ENCODE measurements at regions not wholly inside any gene's neighbourhood (a gene's known extent, or its start where the extent isn't known, plus 50 kb on each side); places are given as distances from the start of the nearest gene placed in this dataset.

DNA sequence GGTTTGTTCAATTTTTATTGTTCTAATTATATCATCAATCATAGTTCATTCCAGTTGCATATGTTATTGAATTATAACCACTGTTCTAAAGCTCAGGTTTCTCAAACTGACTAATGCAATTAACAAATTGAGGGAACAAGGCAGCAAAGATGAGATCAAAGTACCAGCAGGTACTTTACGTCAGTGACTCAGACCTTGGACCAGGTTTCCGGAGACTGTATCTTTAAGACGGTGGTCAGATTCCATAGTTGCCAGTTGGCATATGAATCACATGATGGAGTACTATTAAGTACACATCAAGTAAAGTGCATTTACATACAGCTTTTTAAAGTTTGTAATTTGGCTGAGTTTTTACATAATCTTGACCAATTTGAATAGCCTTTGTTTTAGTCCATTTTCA is 583.6 kb upstream of the ROBO2 start:
- Histone ChIP-seq H3K79me2 (ENCODE audit: control insufficient read depth, insufficient read depth, low read length, unreplicated experiment) (no peaks in the 10 kb centered on the region), H3K27me3 (ENCODE audit: insufficient read depth, low read length) (no peaks in the 10 kb centered on the region), H3K27ac (ENCODE audit: low read depth, low read length) (no peak overlapping the region), H3K4me1 (ENCODE audit: control insufficient read depth, insufficient read depth, low read length, unreplicated experiment) (no peaks in the 10 kb centered on the region), H2AFZ (ENCODE audit: low read length, unreplicated experiment) (no peak overlapping the region), H3K4me3 (ENCODE audit: low read depth, low read length) (no peak overlapping the region), H3K36me3 (ENCODE audit: insufficient read depth, low read length) (no peaks in the 10 kb centered on the region)

DNA sequence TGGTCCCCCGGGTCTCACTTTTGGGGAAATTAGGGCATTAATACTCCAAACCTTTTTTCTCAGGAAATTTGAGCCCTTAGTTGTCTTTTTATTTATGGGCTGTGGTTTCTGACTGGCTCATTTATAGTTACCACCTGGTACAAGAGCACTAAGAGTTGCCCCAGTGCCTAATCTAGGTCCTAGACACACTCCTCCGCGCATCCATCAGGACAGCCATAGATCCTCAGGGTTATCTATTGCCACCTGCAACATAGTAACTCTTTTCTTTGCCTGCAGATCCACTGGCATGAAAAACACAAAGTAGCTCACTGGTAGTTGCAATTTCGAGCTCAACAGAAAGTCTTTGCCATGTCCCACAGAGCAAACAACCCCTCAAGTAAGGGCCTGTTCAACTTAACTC is 576.4 kb upstream of the ROBO2 start:
- H3K36me3 ChIP-seq (ENCODE audit: insufficient read depth, low read length): no peaks in the 10 kb centered on the region
- H3K79me2 ChIP-seq (ENCODE audit: control insufficient read depth, insufficient read depth, low read length, unreplicated experiment): no peaks in the 10 kb centered on the region
- H3K4me1 ChIP-seq (ENCODE audit: control insufficient read depth, insufficient read depth, low read length, unreplicated experiment): peaks cover 4% of the 10 kb centered on the region
- no peak overlapping the region for H2AFZ ChIP-seq (ENCODE audit: low read length, unreplicated experiment)
- H3K27me3 ChIP-seq (ENCODE audit: insufficient read depth, low read length): no peaks in the 10 kb centered on the region
- no peak overlapping the region for H3K27ac ChIP-seq (ENCODE audit: low read depth, low read length)
- H3K4me3 ChIP-seq (ENCODE audit: low read depth, low read length): no peak overlapping the region

- H3K4me3 ChIP-seq (ENCODE audit: low read depth, low read length): peak overlapping the region; percentile 8; the same call in 1 of the 2 replicates
- peaks cover 17% of the 10 kb centered on the region for H3K4me1 ChIP-seq (ENCODE audit: control insufficient read depth, insufficient read depth, low read length, unreplicated experiment)
- no peaks in the 10 kb centered on the region for H3K27me3 ChIP-seq (ENCODE audit: insufficient read depth, low read length)
- H2AFZ ChIP-seq (ENCODE audit: low read length, unreplicated experiment): peak overlapping the region; percentile 60
- no peaks in the 10 kb centered on the region for H3K79me2 ChIP-seq (ENCODE audit: control insufficient read depth, insufficient read depth, low read length, unreplicated experiment)
- no peaks in the 10 kb centered on the region for H3K36me3 ChIP-seq (ENCODE audit: insufficient read depth, low read length)
- peak overlapping the region; percentile 39 for H3K27ac ChIP-seq (ENCODE audit: low read depth, low read length)
Measured at GRCh38 chr3:76470285-76470684, 569.6 kb upstream of the ROBO2 start.

- no peaks in the 10 kb centered on the region for H3K27me3 ChIP-seq (ENCODE audit: insufficient read depth, low read length)
- H2AFZ ChIP-seq (ENCODE audit: low read length, unreplicated experiment): no peak overlapping the region
Measured at GRCh38 chr3:76474632-76475031, 565.3 kb upstream of the ROBO2 start.

GRCh38 chr3:76479161-76479650 is 560.7 kb upstream of the ROBO2 start:
- Histone ChIP-seq H3K4me3 (ENCODE audit: low read depth, low read length) (no peak overlapping the region), H2AFZ (ENCODE audit: low read length, unreplicated experiment) (no peak overlapping the region), H3K4me1 (ENCODE audit: control insufficient read depth, insufficient read depth, low read length, unreplicated experiment) (no peaks in the 10 kb centered on the region), H3K27ac (ENCODE audit: low read depth, low read length) (no peak overlapping the region), H3K27me3 (ENCODE audit: insufficient read depth, low read length) (no peaks in the 10 kb centered on the region), H3K36me3 (ENCODE audit: insufficient read depth, low read length) (no peaks in the 10 kb centered on the region), H3K79me2 (ENCODE audit: control insufficient read depth, insufficient read depth, low read length, unreplicated experiment) (no peaks in the 10 kb centered on the region)

More at GRCh38 chr3:76474632-76475031, 565.3 kb upstream of the ROBO2 start:
- H3K27ac ChIP-seq (ENCODE audit: low read depth, low read length): no peak overlapping the region
- no peak overlapping the region for H3K4me3 ChIP-seq (ENCODE audit: low read depth, low read length)
- peaks cover 14% of the 10 kb centered on the region for H3K4me1 ChIP-seq (ENCODE audit: control insufficient read depth, insufficient read depth, low read length, unreplicated experiment)
- no peaks in the 10 kb centered on the region for H3K36me3 ChIP-seq (ENCODE audit: insufficient read depth, low read length)
- no peaks in the 10 kb centered on the region for H3K79me2 ChIP-seq (ENCODE audit: control insufficient read depth, insufficient read depth, low read length, unreplicated experiment)

GRCh38 chr3:76482510-76482909 is 557.4 kb upstream of the ROBO2 start:
- H2AFZ ChIP-seq (ENCODE audit: low read length, unreplicated experiment): no peak overlapping the region
- no peak overlapping the region for H3K4me3 ChIP-seq (ENCODE audit: low read depth, low read length)
- no peaks in the 10 kb centered on the region for H3K27me3 ChIP-seq (ENCODE audit: insufficient read depth, low read length)

GRCh38 chr3:76487446-76487845 is 552.5 kb upstream of the ROBO2 start:
- no peaks in the 10 kb centered on the region for H3K79me2 ChIP-seq (ENCODE audit: control insufficient read depth, insufficient read depth, low read length, unreplicated experiment)
- H3K27me3 ChIP-seq (ENCODE audit: insufficient read depth, low read length): no peaks in the 10 kb centered on the region
- H2AFZ ChIP-seq (ENCODE audit: low read length, unreplicated experiment): no peak overlapping the region
- H3K36me3 ChIP-seq (ENCODE audit: insufficient read depth, low read length): no peaks in the 10 kb centered on the region
- no peak overlapping the region for H3K27ac ChIP-seq (ENCODE audit: low read depth, low read length)
- H3K4me3 ChIP-seq (ENCODE audit: low read depth, low read length): no peak overlapping the region
- H3K4me1 ChIP-seq (ENCODE audit: control insufficient read depth, insufficient read depth, low read length, unreplicated experiment): peaks cover 3% of the 10 kb centered on the region

More at GRCh38 chr3:76482510-76482909, 557.4 kb upstream of the ROBO2 start:
- H3K36me3 ChIP-seq (ENCODE audit: insufficient read depth, low read length): no peaks in the 10 kb centered on the region
- H3K27ac ChIP-seq (ENCODE audit: low read depth, low read length): no peak overlapping the region
- peaks cover 1% of the 10 kb centered on the region for H3K4me1 ChIP-seq (ENCODE audit: control insufficient read depth, insufficient read depth, low read length, unreplicated experiment)
- no peaks in the 10 kb centered on the region for H3K79me2 ChIP-seq (ENCODE audit: control insufficient read depth, insufficient read depth, low read length, unreplicated experiment)

DNA sequence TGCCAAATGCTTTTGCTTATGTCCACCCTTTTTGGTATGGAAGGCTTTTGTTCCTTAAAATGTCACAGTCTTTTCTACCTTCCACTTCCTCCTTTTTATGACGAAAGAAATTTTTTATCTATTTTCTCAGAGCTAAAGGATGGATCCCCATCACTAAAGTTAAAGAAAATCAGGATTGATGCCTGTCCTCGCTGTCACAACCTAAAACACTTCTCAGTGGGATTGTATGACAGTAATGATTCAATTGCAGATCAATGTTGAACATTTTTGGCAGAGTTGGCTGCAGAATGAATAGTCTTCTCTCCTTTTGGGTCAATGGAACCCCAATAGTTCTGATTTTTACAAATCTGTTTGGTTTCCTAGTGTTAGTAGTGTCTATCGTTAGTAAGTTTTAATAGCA is 549.8 kb upstream of the ROBO2 start:
- Histone ChIP-seq H3K27me3 (ENCODE audit: insufficient read depth, low read length) (no peaks in the 10 kb centered on the region), H3K79me2 (ENCODE audit: control insufficient read depth, insufficient read depth, low read length, unreplicated experiment) (no peaks in the 10 kb centered on the region), H3K36me3 (ENCODE audit: insufficient read depth, low read length) (no peaks in the 10 kb centered on the region), H3K4me3 (ENCODE audit: low read depth, low read length) (no peak overlapping the region), H3K27ac (ENCODE audit: low read depth, low read length) (no peak overlapping the region), H3K4me1 (ENCODE audit: control insufficient read depth, insufficient read depth, low read length, unreplicated experiment) (peaks cover 3% of the 10 kb centered on the region), H2AFZ (ENCODE audit: low read length, unreplicated experiment) (no peak overlapping the region)

DNA sequence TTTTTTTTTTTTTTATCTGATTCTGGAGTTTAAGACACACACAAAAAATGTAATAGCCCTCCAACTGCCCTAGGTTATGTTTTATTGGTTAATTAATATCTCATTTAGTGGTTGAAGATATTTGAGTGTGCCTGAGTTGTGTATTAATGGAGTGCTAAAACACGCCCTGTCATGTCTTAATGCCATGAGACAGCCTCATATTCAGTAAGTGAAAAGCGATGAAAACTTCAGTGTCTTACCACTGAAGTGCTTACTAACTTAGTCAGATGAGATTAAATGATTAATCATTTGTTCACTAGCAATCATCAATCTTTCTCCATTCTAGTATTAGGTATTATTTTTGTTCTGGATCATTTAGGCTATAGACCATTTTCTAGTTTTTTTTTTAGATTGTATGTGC is 544.7 kb upstream of the ROBO2 start:
- Histone ChIP-seq H3K36me3 (ENCODE audit: insufficient read depth, low read length) (no peaks in the 10 kb centered on the region), H3K27ac (ENCODE audit: low read depth, low read length) (no peak overlapping the region), H3K27me3 (ENCODE audit: insufficient read depth, low read length) (no peaks in the 10 kb centered on the region), H3K4me1 (ENCODE audit: control insufficient read depth, insufficient read depth, low read length, unreplicated experiment) (peaks cover under 1% of the 10 kb centered on the region), H3K4me3 (ENCODE audit: low read depth, low read length) (no peak overlapping the region), H2AFZ (ENCODE audit: low read length, unreplicated experiment) (no peak overlapping the region), H3K79me2 (ENCODE audit: control insufficient read depth, insufficient read depth, low read length, unreplicated experiment) (no peaks in the 10 kb centered on the region)

- Histone ChIP-seq H3K4me1 (ENCODE audit: control insufficient read depth, insufficient read depth, low read length, unreplicated experiment) (peaks cover 11% of the 10 kb centered on the region), H3K36me3 (ENCODE audit: insufficient read depth, low read length) (no peaks in the 10 kb centered on the region)
Measured at GRCh38 chr3:76497636-76498035, 542.3 kb upstream of the ROBO2 start.

DNA sequence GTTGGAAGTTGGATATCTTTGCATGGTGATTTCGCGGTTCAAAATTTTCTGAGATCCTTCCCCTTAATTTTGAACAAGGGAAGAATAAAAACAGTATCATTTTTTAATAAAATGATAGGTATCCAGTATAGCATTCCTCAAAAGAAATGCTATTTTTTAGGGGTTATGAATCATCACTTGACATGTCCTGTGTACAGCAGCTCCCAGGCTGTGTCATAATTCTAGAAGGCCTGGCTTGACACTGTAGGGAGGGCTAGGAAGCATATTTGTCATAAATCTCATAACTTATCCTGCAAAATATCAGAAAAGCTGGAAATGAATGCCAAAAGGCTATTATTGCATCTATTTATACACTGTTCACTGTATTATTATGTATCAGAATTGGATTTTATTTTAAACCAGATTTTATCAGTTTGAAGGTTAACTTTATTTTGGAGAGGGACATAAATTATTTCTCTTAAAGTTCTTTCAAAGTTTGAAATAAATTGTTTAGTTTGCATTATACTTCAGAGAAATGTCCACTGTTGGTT is 539.1 kb upstream of the ROBO2 start:
- H2AFZ ChIP-seq (ENCODE audit: low read length, unreplicated experiment): no peak overlapping the region
- H3K4me1 ChIP-seq (ENCODE audit: control insufficient read depth, insufficient read depth, low read length, unreplicated experiment): peaks cover 11% of the 10 kb centered on the region
- no peaks in the 10 kb centered on the region for H3K79me2 ChIP-seq (ENCODE audit: control insufficient read depth, insufficient read depth, low read length, unreplicated experiment)
- no peaks in the 10 kb centered on the region for H3K27me3 ChIP-seq (ENCODE audit: insufficient read depth, low read length)
- no peak overlapping the region for H3K4me3 ChIP-seq (ENCODE audit: low read depth, low read length)
- no peaks in the 10 kb centered on the region for H3K36me3 ChIP-seq (ENCODE audit: insufficient read depth, low read length)
- no peak overlapping the region for H3K27ac ChIP-seq (ENCODE audit: low read depth, low read length)

More at GRCh38 chr3:76497636-76498035, 542.3 kb upstream of the ROBO2 start:
- Histone ChIP-seq H3K79me2 (ENCODE audit: control insufficient read depth, insufficient read depth, low read length, unreplicated experiment) (no peaks in the 10 kb centered on the region), H2AFZ (ENCODE audit: low read length, unreplicated experiment) (no peak overlapping the region), H3K4me3 (ENCODE audit: low read depth, low read length) (no peak overlapping the region), H3K27me3 (ENCODE audit: insufficient read depth, low read length) (no peaks in the 10 kb centered on the region), H3K27ac (ENCODE audit: low read depth, low read length) (no peak overlapping the region)

Measured in ACC112 (cell line).